ENCODE measurements at regions not wholly inside any gene's neighbourhood (a gene's known extent, or its start where the extent isn't known, plus 50 kb on each side); places are given as distances from the start of the nearest gene placed in this dataset.
"Not testable (repeated sequence)": the region's sequence is repeated elsewhere in the genome, so short reads cannot be mapped to it uniquely, and the experiment has no call there.

DNA sequence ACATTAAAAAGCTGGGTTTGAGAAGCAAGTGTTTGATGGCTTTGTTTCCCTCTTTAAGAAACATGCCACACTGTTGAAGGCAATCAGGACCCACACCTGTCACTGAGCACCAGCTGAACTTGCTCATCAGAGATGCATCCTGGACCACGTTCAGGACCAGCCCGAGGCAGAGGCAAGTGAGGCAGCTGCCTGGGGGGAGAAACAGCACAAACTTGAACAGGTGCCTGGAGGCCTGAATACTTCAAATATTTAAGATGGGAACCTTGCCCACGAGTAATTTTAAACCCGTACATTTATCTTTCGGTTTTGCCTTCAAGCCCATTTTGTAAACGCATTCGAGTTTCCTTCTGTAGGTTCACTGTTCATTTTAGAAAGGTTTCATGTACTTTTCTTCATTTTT, 421.3 kb downstream of the NYAP2 start:
- no peak overlapping the region for H3K4me3 ChIP-seq (replicated peaks; ENCODE audit: insufficient read depth, low read length)
- TF ChIP-seq POLR2AphosphoS5 (IDR thresholded peaks at IDR 0.05; ENCODE audit: low read depth) (no peak), REST (IDR thresholded peaks at IDR 0.05; ENCODE audit: insufficient replicate concordance, low read depth) (no peak), GABPA (IDR thresholded peaks at IDR 0.05; ENCODE audit: low read depth) (no peak), CTCF (IDR thresholded peaks at IDR 0.05; ENCODE audit: insufficient read depth, low read length) (no peak), SPI1 (IDR thresholded peaks at IDR 0.05; ENCODE audit: borderline replicate concordance, low read depth) (no peak)
- H3K27ac ChIP-seq (replicated peaks), result no peak overlapping the region
- H3K27me3 ChIP-seq (ENCODE audit: insufficient read depth, poor library complexity, severe bottlenecking), result no peaks in the 10 kb centered on the region
- no peak for DNase-seq (ENCODE audit: low read depth in 1 of 2, low spot score in 1 of 2)

DNA sequence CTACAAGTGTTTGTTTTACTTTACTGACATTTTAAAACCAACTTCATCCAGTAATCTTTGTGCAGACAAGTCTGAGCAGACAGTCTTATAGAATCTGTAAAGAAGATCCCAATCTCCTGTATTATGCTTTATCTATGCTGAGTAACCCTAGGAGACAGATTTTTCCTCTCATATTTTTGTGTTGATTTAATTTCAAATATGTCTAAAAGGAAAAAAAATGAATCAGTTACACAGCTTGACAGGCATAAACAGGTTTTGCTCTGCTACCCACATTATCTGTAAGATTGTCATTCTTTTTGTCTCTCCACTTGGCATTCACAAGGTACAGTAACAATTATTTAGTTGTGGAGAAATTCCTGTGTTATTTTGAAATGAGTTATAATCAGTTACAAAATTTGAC, 415.0 kb downstream of the NYAP2 start:
- no peaks in the 10 kb centered on the region for H3K27me3 ChIP-seq (ENCODE audit: insufficient read depth, poor library complexity, severe bottlenecking)
- no peak overlapping the region for H3K27ac ChIP-seq (replicated peaks)
- H3K4me3 ChIP-seq (replicated peaks; ENCODE audit: insufficient read depth, low read length), result no peak overlapping the region
- TF ChIP-seq SPI1 (IDR thresholded peaks at IDR 0.05; ENCODE audit: borderline replicate concordance, low read depth) (no peak), GABPA (IDR thresholded peaks at IDR 0.05; ENCODE audit: low read depth) (no peak), CTCF (IDR thresholded peaks at IDR 0.05; ENCODE audit: insufficient read depth, low read length) (no peak), POLR2AphosphoS5 (IDR thresholded peaks at IDR 0.05; ENCODE audit: low read depth) (no peak), REST (IDR thresholded peaks at IDR 0.05; ENCODE audit: insufficient replicate concordance, low read depth) (no peak)
- no peak for DNase-seq (ENCODE audit: low read depth in 1 of 2, low spot score in 1 of 2)

- DNase-seq (ENCODE audit: low read depth in 1 of 2, low spot score in 1 of 2), result no peak
- no peaks in the 10 kb centered on the region for H3K27me3 ChIP-seq (ENCODE audit: insufficient read depth, poor library complexity, severe bottlenecking)
- no peak for TF ChIP-seq GABPA (IDR thresholded peaks at IDR 0.05; ENCODE audit: low read depth)
- no peak for TF ChIP-seq REST (IDR thresholded peaks at IDR 0.05; ENCODE audit: insufficient replicate concordance, low read depth)
- TF ChIP-seq POLR2AphosphoS5 (IDR thresholded peaks at IDR 0.05; ENCODE audit: low read depth), result no peak
- TF ChIP-seq SPI1 (IDR thresholded peaks at IDR 0.05; ENCODE audit: borderline replicate concordance, low read depth), result no peak
- TF ChIP-seq CTCF (IDR thresholded peaks at IDR 0.05; ENCODE audit: insufficient read depth, low read length), result no peak
- no peak overlapping the region for H3K4me3 ChIP-seq (replicated peaks; ENCODE audit: insufficient read depth, low read length)
- H3K27ac ChIP-seq (replicated peaks), result no peak overlapping the region
Observed at GRCh38 chr2:225806105-225806504, 406.6 kb downstream of the NYAP2 start.

DNA sequence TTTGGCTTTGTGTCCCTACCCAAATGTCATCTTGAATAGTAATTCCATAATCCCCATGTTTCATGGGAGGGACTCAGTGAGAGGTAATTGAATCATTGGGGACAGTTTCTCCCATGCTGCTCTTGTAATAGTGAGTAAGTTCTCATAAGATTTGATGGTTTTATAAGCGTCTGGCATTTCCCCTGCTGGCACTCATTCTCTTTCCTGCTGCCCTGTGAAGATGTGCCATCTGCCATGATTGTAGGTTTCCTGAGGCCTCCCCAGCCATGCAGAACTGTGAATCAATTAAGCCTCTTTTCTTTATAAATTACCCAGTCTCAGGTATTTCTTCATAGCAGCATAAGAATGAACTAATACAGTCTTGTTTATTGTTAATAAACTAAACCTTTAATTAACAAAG, 402.6 kb downstream of the NYAP2 start:
- not testable (repeated sequence) for H3K4me3 ChIP-seq (replicated peaks; ENCODE audit: insufficient read depth, low read length); H3K27ac ChIP-seq (replicated peaks); DNase-seq (ENCODE audit: low read depth in 1 of 2, low spot score in 1 of 2); H3K27me3 ChIP-seq (ENCODE audit: insufficient read depth, poor library complexity, severe bottlenecking)
